Upper lobe of right lung (tissue), 1 donor: ENCODE measurements at regions not wholly inside any gene's neighbourhood (a gene's known extent, or its start where the extent isn't known, plus 50 kb on each side); places are given as distances from the start of the nearest gene placed in this dataset.

Experiments used
- ATAC-seq: fragments of 200-7000 bp; cut with Tn5 transposase; one replicate; pipeline ENCODE4 v1.9.1; 2020; ENCODE audit warnings: mild to moderate bottlenecking, moderate library complexity
- DNase-seq: peaks from one replicate; pipeline ENCODE4 v3.0.0-alpha.2; 2020
- H3K27ac ChIP-seq: fragments of 200-600 bp; one replicate; pipeline ENCODE4 v1.8.0; 2022
- H3K27me3 ChIP-seq: fragments of 200-600 bp; one replicate; pipeline ENCODE4 v1.8.0; 2022; ENCODE audit warnings: mild to moderate bottlenecking
- H3K36me3 ChIP-seq: fragments of 200-600 bp; one replicate; pipeline ENCODE4 v1.8.0; 2022
- H3K4me1 ChIP-seq: fragments of 200-600 bp; one replicate; pipeline ENCODE4 v1.8.0; 2022
- H3K4me3 ChIP-seq: fragments of 200-600 bp; one replicate; pipeline ENCODE4 v1.8.0; 2022; ENCODE audit warnings: mild to moderate bottlenecking
- H3K9me3 ChIP-seq: fragments of 200-600 bp; one replicate; pipeline ENCODE4 v1.8.0; 2022
- intact Hi-C: fragments of 100-400 bp; cut with DNase I; formaldehyde crosslinking; loops from one replicate; pipeline ENCODE4 v1.11.0; 2022
- TF ChIP-seq, protein P1 (sequence below): fragments of 200-600 bp; IDR thresholded peaks from one replicate; pipeline ENCODE4 v1.8.0; 2022; ENCODE audit warnings: antibody characterized with exemption
- donor health status: DM: no; HTN: yes; CAD: no; lungs with severe emphysema.

DNA sequence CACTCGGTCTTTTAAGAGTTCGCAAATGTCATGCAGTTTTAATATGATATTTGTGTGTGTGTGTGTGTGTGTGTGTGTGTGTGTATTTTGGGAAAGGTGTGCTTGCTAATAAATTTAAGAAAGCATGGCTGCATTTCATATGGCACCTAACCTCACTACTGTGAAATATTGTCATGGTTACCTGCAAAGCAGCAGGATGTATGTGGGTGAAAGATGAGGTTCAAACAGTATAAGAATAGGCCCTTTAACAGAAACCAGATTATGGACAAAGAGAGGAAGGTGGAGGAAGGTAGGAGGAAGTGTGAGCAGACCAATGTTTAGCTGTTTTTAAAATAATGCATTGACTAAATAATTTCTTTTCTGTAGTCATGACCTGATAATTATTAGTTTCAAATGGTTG lies 73.5 kb upstream of the CACNA2D1 start:
- Histone ChIP-seq H3K9me3 (no peaks in the 10 kb centered on the region), H3K27me3 (no peaks in the 10 kb centered on the region), H3K27ac (no peak overlapping the region), H3K4me3 (no peak overlapping the region), H3K4me1 (no peaks in the 10 kb centered on the region), H3K36me3 (no peaks in the 10 kb centered on the region)
- no peak for DNase-seq
- intact Hi-C loops: no loop called here
- ATAC-seq: no peak
- TF ChIP-seq, protein P1, sequence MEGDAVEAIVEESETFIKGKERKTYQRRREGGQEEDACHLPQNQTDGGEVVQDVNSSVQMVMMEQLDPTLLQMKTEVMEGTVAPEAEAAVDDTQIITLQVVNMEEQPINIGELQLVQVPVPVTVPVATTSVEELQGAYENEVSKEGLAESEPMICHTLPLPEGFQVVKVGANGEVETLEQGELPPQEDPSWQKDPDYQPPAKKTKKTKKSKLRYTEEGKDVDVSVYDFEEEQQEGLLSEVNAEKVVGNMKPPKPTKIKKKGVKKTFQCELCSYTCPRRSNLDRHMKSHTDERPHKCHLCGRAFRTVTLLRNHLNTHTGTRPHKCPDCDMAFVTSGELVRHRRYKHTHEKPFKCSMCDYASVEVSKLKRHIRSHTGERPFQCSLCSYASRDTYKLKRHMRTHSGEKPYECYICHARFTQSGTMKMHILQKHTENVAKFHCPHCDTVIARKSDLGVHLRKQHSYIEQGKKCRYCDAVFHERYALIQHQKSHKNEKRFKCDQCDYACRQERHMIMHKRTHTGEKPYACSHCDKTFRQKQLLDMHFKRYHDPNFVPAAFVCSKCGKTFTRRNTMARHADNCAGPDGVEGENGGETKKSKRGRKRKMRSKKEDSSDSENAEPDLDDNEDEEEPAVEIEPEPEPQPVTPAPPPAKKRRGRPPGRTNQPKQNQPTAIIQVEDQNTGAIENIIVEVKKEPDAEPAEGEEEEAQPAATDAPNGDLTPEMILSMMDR: no peak

DNA sequence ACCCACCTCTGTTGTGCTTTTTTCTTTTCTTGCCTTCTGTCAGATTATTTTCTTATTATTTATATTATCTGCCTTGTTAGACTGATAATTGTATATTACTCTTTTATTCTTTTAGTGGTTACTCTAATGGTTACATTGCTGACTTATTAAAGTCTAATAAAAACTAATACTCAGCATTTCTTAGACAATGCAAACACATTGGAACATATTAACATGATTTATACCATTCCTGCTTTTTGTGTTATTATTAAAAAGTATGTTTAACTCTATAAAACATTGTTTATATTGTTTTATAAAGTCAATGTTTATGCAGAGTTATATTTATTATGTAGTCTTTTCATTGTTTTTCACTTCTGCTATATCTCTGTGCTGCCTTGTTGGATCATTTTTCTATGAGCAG lies 68.0 kb upstream of the CACNA2D1 start:
- TF ChIP-seq, protein P1: no peak

DNA sequence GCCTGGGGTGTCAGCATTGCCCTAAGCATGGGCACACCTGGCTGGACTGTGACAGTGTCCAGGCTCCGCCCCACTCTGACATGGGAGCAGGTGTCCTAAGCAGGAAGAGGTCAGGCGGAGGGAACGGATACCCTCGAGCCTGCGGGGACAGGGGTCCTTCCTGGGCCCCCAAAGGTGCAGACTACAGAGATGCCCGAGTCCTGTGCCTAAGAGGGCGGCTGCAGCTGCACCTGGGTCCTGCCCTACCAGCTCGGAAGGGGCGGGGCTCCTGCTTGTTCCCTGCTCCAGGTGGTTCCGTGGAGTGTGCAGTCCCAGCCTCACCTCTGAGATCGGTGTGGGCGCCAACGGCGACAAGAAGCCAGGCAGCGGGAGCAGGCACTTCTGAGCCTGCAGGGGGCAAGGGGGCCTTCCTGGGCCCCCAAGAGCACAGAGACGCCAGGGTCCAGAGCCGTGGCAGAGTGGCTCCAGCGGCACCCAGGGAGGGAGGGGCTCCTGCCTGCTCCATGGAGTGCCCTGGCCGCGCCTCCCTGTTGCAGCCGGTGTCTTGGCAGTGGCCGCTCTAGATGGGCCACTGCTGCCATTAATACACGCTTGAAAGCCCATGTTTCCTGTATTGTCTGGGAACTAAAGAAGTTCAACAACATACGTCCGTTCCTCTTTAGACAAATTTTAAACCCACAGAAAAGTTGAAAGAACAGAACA lies 64.5 kb upstream of the CACNA2D1 start:
- H3K27ac ChIP-seq: no peak overlapping the region
- H3K4me3 ChIP-seq: peak overlapping the region; percentile 40
- no peaks in the 10 kb centered on the region for H3K27me3 ChIP-seq
- H3K36me3 ChIP-seq: no peaks in the 10 kb centered on the region
- TF ChIP-seq, protein P1: no peak
- intact Hi-C loops: no loop called here
- DNase-seq (peak; percentile 76), ATAC-seq (peak; percentile 91)
- H3K4me1 ChIP-seq: no peaks in the 10 kb centered on the region
- no peaks in the 10 kb centered on the region for H3K9me3 ChIP-seq

More for the DNA sequence above, 68.0 kb upstream of the CACNA2D1 start:
- no peaks in the 10 kb centered on the region for H3K27me3 ChIP-seq
- intact Hi-C loops: no loop called here
- no peaks in the 10 kb centered on the region for H3K4me1 ChIP-seq
- DNase-seq (no peak), ATAC-seq (no peak)
- H3K4me3 ChIP-seq: no peak overlapping the region
- H3K9me3 ChIP-seq: no peaks in the 10 kb centered on the region
- no peak overlapping the region for H3K27ac ChIP-seq
- H3K36me3 ChIP-seq: no peaks in the 10 kb centered on the region

DNA sequence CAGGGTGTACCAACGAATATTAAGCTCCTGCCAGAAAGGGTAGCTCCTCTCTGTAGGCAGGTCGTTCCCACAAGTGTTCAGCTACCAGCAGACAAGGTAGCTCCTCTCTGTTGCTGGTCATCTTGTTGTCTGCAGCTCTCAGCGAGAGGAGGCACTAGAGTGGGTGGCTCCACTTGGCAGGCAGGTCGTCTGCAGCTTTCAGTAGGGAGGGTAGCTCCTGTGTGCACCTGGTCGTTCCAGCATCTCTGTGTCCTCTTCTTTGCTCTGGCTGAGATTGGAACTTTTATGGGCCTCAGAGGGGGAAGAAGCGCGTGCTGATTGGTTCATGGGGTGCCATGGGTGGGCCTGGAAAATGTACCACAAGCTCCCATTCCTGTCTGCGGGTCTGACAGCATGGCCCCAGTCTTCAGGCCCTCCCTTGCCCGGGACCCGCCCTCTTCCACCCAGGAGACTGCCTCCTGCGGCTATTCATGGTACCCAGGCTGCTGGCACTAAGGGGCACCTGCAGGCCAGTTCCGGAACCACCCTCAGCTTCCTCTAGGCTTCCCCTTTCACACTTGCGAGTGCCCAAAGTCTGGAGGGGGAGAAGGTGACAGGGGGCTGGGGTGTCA lies 63.9 kb upstream of the CACNA2D1 start:
- DNase-seq: no peak
- TF ChIP-seq, protein P1: no peak
- Histone ChIP-seq H3K27me3 (no peaks in the 10 kb centered on the region), H3K4me1 (no peaks in the 10 kb centered on the region), H3K9me3 (no peaks in the 10 kb centered on the region), H3K36me3 (no peaks in the 10 kb centered on the region), H3K4me3 (no peak overlapping the region), H3K27ac (no peak overlapping the region)
- peak; percentile 10 for ATAC-seq
- intact Hi-C loops: no loop called here

DNA sequence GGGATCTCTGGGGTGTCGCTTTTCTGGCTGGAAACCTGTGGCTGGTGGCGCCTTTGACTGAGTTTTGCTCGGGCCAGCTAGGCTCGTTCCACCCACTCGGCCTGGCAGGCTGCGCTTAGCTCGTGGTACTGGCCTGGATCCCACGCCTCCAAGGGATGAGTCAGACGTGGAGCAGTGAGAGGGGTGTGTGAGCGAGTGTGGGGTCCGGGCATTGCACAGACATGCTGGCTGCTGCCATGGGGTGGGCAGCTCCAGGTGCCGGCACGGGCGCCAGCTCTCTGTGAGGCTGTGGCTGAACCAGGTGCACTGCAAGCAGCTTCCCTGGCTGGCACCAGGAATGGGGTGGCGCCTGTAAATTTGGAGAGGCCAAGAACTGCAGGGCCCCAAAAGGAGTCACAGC lies 63.1 kb upstream of the CACNA2D1 start:
- TF ChIP-seq, protein P1: no peak
- intact Hi-C loops: no loop called here
- Histone ChIP-seq H3K9me3 (no peaks in the 10 kb centered on the region), H3K36me3 (no peaks in the 10 kb centered on the region), H3K4me3 (no peak overlapping the region), H3K27ac (no peak overlapping the region), H3K4me1 (no peaks in the 10 kb centered on the region), H3K27me3 (no peaks in the 10 kb centered on the region)
- DNase-seq (no peak), ATAC-seq (no peak)
